SK-N-SH (cell line): ENCODE measurements at regions not wholly inside any gene's neighbourhood (a gene's known extent, or its start where the extent isn't known, plus 50 kb on each side); places are given as distances from the start of the nearest gene placed in this dataset.

Experiments
- CTCF ChIA-PET: fragments of 300-600, 350-600 bp; formaldehyde crosslinking; extraction: SDS; loops from one replicate; lab custom pipeline; 2021; lab: Yijun Ruan, JAX
- POLR2A ChIA-PET: fragments of 350-600 bp; sonication (Branson Sonifier 250); formaldehyde crosslinking; extraction: SDS; loops from one replicate; lab custom pipeline; 2020; ENCODE audit warnings: antibody characterized with exemption, inconsistent platforms; lab: Yijun Ruan, JAX
- DNase-seq: peaks from one replicate; pipeline ENCODE4 v3.0.0; 2012
- H2AFZ ChIP-seq: fragments of 200-600 bp; sonication (generic); 2 replicates; pipeline ENCODE4 v1.8.1; 2016; ENCODE audit warnings: antibody characterized with exemption, mild to moderate bottlenecking, low read depth
- H3F3A ChIP-seq: fragments of 200-600 bp; sonication (generic); replicated peaks from 2 replicates; pipeline ENCODE3; 2016; ENCODE audit warnings: antibody characterized with exemption, mild to moderate bottlenecking; ENCODE audit not compliant: insufficient read depth
- H3K27ac ChIP-seq, 2 experiments: fragments of 200-500 bp in 1 of 2; fragments of 200-600 bp in 1 of 2; sonication (Bioruptor generic) in 1 of 2; sonication (generic), shearing (Covaris generic) in 1 of 2; 2 replicates each; pipeline versions ENCODE4 v1.5.1 to v1.6.1; 2014 to 2016; ENCODE audit warnings: low read depth in 2 of 2, inconsistent platforms in 1 of 2, low read length in 1 of 2, mild to moderate bottlenecking in 1 of 2, mixed read lengths in 1 of 2
- H3K27me3 ChIP-seq: fragments of 200-600 bp; sonication (generic), shearing (Covaris generic); 2 replicates; pipeline ENCODE4 v1.6.1; 2016; ENCODE audit warnings: mixed run types; ENCODE audit not compliant: insufficient read depth
- H3K36me3 ChIP-seq, 2 experiments: fragments of 200-500 bp in 1 of 2; fragments of 200-600 bp in 1 of 2; sonication (Bioruptor generic) in 1 of 2; sonication (generic) in 1 of 2; replicated peaks in 1 of 2; 2 replicates each; pipeline versions ENCODE3 to v1.5.1; 2014 to 2016; ENCODE audit warnings: low read length in 1 of 2, mild to moderate bottlenecking in 1 of 2; ENCODE audit not compliant: insufficient read depth in 2 of 2, control insufficient read depth in 1 of 2
- H3K4me1 ChIP-seq, 2 experiments: fragments of 200-500 bp in 1 of 2; fragments of 200-600 bp in 1 of 2; sonication (Bioruptor generic) in 1 of 2; sonication (generic), shearing (Covaris generic) in 1 of 2; 2 replicates each; pipeline versions ENCODE4 v1.5.1 to v1.6.1; 2014 to 2016; ENCODE audit warnings: low read depth in 1 of 2, low read length in 1 of 2, mixed run types in 1 of 2; ENCODE audit not compliant: insufficient read depth in 2 of 2, control insufficient read depth in 1 of 2
- H3K4me2 ChIP-seq: fragments of 200-600 bp; sonication (generic), shearing (Covaris generic); 2 replicates; pipeline ENCODE4 v1.6.1; 2017; ENCODE audit warnings: mixed run types
- H3K4me3 ChIP-seq, 2 experiments: fragments of 200-500 bp in 1 of 2; fragments of 200-600 bp in 1 of 2; sonication (Bioruptor generic) in 1 of 2; sonication (generic), shearing (Covaris generic) in 1 of 2; 2 replicates each; pipeline versions ENCODE4 v1.5.1 to v1.8.1; 2014 to 2016; ENCODE audit warnings: low read depth in 2 of 2, inconsistent platforms in 1 of 2, low read length in 1 of 2, mild to moderate bottlenecking in 1 of 2, mixed read lengths in 1 of 2, moderate library complexity in 1 of 2
- H3K79me2 ChIP-seq: fragments of 200-600 bp; sonication (generic); 2 replicates; pipeline ENCODE4 v1.8.1; 2017; ENCODE audit warnings: mild to moderate bottlenecking; ENCODE audit not compliant: insufficient read depth
- H3K9ac ChIP-seq: fragments of 200-600 bp; sonication (generic); 2 replicates; pipeline ENCODE4 v1.6.1; 2017; ENCODE audit warnings: mixed run types
- H3K9me2 ChIP-seq: fragments of 200-600 bp; sonication (generic); 2 replicates; pipeline ENCODE4 v1.6.1; 2017; ENCODE audit warnings: mixed run types
- H3K9me3 ChIP-seq: fragments of 200-600 bp; sonication (generic); 2 replicates; pipeline ENCODE4 v1.6.1; 2017; ENCODE audit warnings: mixed run types, mild to moderate bottlenecking, moderate library complexity
- H4K20me1 ChIP-seq: fragments of 200-600 bp; sonication (generic); 2 replicates; pipeline ENCODE4 v1.6.1; 2017; ENCODE audit warnings: mild to moderate bottlenecking, mixed run types; ENCODE audit not compliant: insufficient read depth
- ELF1 ChIP-seq: IDR thresholded peaks from 2 replicates; pipeline ENCODE4 v1.4.0; 2012
- EP300 ChIP-seq, 2 experiments: IDR thresholded peaks; 2 replicates each; pipeline versions ENCODE4 v1.4.0 to v1.6.1; 2012; ENCODE audit warnings: borderline replicate concordance in 1 of 2, low read depth in 1 of 2, low read length in 1 of 2
- MEF2A ChIP-seq: IDR thresholded peaks from 2 replicates; pipeline ENCODE4 v1.4.0; 2012; ENCODE audit warnings: low read depth, borderline replicate concordance
- NFIC ChIP-seq: IDR thresholded peaks from 2 replicates; pipeline ENCODE4 v1.4.0; 2012; ENCODE audit warnings: borderline replicate concordance
- RCOR1 ChIP-seq: fragments of 150-350 bp; IDR thresholded peaks from 2 replicates; pipeline ENCODE4 v1.6.1; 2017; ENCODE audit warnings: antibody characterized with exemption, low read length
- RFX5 ChIP-seq: IDR thresholded peaks from 2 replicates; pipeline ENCODE4 v1.6.1; 2012; ENCODE audit warnings: mild to moderate bottlenecking, improper control_type of control experiment, low read length
- TCF12 ChIP-seq: IDR thresholded peaks from 2 replicates; pipeline ENCODE4 v1.4.0; 2012
- TEAD4 ChIP-seq: IDR thresholded peaks from 2 replicates; pipeline ENCODE4 v1.4.0; 2012; ENCODE audit warnings: mild to moderate bottlenecking, borderline replicate concordance; ENCODE audit not compliant: insufficient read depth
- USF1 ChIP-seq: IDR thresholded peaks from 2 replicates; pipeline ENCODE4 v1.4.0; 2012; ENCODE audit warnings: low read depth, borderline replicate concordance
- YY1 ChIP-seq: IDR thresholded peaks from 2 replicates; pipeline ENCODE4 v1.4.0; 2012; ENCODE audit warnings: low read depth, mild to moderate bottlenecking
- WGBS: methylation state at CpG from one replicate; pipeline ENCODE4 v1.1.6; 2017; ENCODE audit warnings: low lambda C conversion rate; 5-methylcytosine and 5-hydroxymethylcytosine counted together
- TF ChIP-seq, protein P1 (sequence below): IDR thresholded peaks from 2 replicates; pipeline ENCODE4 v1.4.0; 2012; ENCODE audit warnings: low read depth, borderline replicate concordance
- TF ChIP-seq, protein P2 (sequence below): fragments of 200-600 bp; sonication (generic); IDR thresholded peaks from 2 replicates; pipeline ENCODE4 v1.6.1; 2017; ENCODE audit warnings: antibody characterized with exemption, mild to moderate bottlenecking, moderate library complexity
- TF ChIP-seq, protein P3 (sequence below): IDR thresholded peaks from 2 replicates; pipeline ENCODE4; 2012

GRCh38 chr18:44502790-44503189 is 177.9 kb upstream of the SETBP1 start (continued):
- TF ChIP-seq, protein P1, sequence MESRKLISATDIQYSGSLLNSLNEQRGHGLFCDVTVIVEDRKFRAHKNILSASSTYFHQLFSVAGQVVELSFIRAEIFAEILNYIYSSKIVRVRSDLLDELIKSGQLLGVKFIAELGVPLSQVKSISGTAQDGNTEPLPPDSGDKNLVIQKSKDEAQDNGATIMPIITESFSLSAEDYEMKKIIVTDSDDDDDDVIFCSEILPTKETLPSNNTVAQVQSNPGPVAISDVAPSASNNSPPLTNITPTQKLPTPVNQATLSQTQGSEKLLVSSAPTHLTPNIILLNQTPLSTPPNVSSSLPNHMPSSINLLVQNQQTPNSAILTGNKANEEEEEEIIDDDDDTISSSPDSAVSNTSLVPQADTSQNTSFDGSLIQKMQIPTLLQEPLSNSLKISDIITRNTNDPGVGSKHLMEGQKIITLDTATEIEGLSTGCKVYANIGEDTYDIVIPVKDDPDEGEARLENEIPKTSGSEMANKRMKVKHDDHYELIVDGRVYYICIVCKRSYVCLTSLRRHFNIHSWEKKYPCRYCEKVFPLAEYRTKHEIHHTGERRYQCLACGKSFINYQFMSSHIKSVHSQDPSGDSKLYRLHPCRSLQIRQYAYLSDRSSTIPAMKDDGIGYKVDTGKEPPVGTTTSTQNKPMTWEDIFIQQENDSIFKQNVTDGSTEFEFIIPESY: no peak
- TF ChIP-seq ELF1 (no peak), EP300 (IDR thresholded peaks at IDR 0.05; ENCODE audit: borderline replicate concordance in 1 of 2, low read depth in 1 of 2, low read length in 1 of 2) (no peak), USF1 (no peak), RCOR1 (no peak), YY1 (no peak), RFX5 (no peak), TCF12 (no peak), NFIC (no peak), MEF2A (no peak)
- TF ChIP-seq, protein P2, sequence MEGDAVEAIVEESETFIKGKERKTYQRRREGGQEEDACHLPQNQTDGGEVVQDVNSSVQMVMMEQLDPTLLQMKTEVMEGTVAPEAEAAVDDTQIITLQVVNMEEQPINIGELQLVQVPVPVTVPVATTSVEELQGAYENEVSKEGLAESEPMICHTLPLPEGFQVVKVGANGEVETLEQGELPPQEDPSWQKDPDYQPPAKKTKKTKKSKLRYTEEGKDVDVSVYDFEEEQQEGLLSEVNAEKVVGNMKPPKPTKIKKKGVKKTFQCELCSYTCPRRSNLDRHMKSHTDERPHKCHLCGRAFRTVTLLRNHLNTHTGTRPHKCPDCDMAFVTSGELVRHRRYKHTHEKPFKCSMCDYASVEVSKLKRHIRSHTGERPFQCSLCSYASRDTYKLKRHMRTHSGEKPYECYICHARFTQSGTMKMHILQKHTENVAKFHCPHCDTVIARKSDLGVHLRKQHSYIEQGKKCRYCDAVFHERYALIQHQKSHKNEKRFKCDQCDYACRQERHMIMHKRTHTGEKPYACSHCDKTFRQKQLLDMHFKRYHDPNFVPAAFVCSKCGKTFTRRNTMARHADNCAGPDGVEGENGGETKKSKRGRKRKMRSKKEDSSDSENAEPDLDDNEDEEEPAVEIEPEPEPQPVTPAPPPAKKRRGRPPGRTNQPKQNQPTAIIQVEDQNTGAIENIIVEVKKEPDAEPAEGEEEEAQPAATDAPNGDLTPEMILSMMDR: no peak

DNA sequence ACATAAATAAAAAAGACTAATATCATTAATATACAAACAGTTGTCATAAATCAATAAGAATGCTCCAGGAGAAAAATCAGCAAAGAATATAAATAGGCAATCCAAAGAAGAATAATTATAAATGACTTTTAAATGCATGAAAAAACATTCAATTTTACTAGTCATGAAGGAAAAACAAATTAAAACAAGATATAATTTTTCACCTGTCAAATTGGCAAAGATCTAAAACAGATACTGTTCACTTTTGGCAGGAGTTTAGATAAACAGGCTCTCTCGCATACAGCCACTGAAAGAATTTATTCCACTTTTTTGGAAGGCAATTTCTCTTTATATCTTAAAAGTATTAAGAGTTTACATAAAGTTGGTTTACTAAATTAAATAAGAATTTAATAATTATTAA is 176.8 kb upstream of the SETBP1 start:
- Histone ChIP-seq H3K9ac (no peak overlapping the region), H4K20me1 (no peaks in the 10 kb centered on the region), H3K79me2 (no peaks in the 10 kb centered on the region), H3K4me1 (no peaks in the 10 kb centered on the region), H3K27ac (no peak overlapping the region), H3K9me2 (no peaks in the 10 kb centered on the region), H3K4me2 (no peak overlapping the region), H3K27me3 (no peaks in the 10 kb centered on the region), H2AFZ (no peak overlapping the region), H3K4me3 (no peak overlapping the region)
- WGBS: 81% methylated on average over 1 of the region's 1 CpG
- DNase-seq: no peak
- ChIA-PET POLR2A (no interaction called here), CTCF (no interaction called here)
- no peak for TF ChIP-seq TEAD4
- TF ChIP-seq, protein P3, sequence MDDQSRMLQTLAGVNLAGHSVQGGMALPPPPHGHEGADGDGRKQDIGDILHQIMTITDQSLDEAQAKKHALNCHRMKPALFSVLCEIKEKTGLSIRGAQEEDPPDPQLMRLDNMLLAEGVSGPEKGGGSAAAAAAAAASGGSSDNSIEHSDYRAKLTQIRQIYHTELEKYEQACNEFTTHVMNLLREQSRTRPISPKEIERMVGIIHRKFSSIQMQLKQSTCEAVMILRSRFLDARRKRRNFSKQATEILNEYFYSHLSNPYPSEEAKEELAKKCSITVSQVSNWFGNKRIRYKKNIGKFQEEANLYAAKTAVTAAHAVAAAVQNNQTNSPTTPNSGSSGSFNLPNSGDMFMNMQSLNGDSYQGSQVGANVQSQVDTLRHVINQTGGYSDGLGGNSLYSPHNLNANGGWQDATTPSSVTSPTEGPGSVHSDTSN: 0 out of 2 replicates have a peak, but pooled peaks have one; percentile 17
- TF ChIP-seq, all 33 proteins: peak for 1
- Histone ChIP-seq H3F3A (no peaks in the 10 kb centered on the region), H3K9me3 (no peaks in the 10 kb centered on the region), H3K36me3 (no peaks in the 10 kb centered on the region)
